Keratinocyte (primary cell): ENCODE measurements at regions not wholly inside any gene's neighbourhood (a gene's known extent, or its start where the extent isn't known, plus 50 kb on each side); places are given as distances from the start of the nearest gene placed in this dataset.

ENCODE experiments used
- DNase-seq: peaks from one replicate; pipeline ENCODE4 v3.0.0-alpha.2; 2011; ENCODE audit warnings: low read depth, missing footprints, low spot score
- FAIRE-seq: peaks from 2 replicates; lab custom pipeline; 2011; peaks lifted over from hg19 to GRCh38; lab: Jason Lieb, UNC
- H2AFZ ChIP-seq: 2 replicates; pipeline ENCODE4 v1.6.0; 2012; ENCODE audit warnings: low read length, control low read depth, inconsistent platforms; ENCODE audit not compliant: control insufficient read depth
- H3K27ac ChIP-seq: 2 replicates; pipeline ENCODE4 v1.5.1; 2011; ENCODE audit warnings: low read length; ENCODE audit not compliant: control insufficient read depth, insufficient read depth
- H3K27me3 ChIP-seq: 3 replicates; pipeline ENCODE4 v1.6.0; 2011; ENCODE audit warnings: low read length; ENCODE audit not compliant: control insufficient read depth, insufficient read depth; ENCODE audit errors: extremely low read depth
- H3K36me3 ChIP-seq, 2 experiments: 2 replicates in 1 of 2; 3 replicates in 1 of 2; pipeline ENCODE4 v1.5.1; 2011; ENCODE audit warnings: low read length in 2 of 2, mild to moderate bottlenecking in 1 of 2; ENCODE audit not compliant: control insufficient read depth in 2 of 2, insufficient read depth in 2 of 2; ENCODE audit errors: extremely low read depth in 1 of 2
- H3K4me1 ChIP-seq: 3 replicates; pipeline ENCODE4 v1.5.1; 2011; ENCODE audit warnings: low read length; ENCODE audit not compliant: control insufficient read depth, insufficient read depth; ENCODE audit errors: extremely low read depth
- H3K4me2 ChIP-seq: 3 replicates; pipeline ENCODE4 v1.6.0; 2011; ENCODE audit warnings: low read depth, low read length; ENCODE audit not compliant: control insufficient read depth, insufficient read depth; ENCODE audit errors: extremely low read depth
- H3K4me3 ChIP-seq, 3 experiments: fragments of 200-600 bp in 1 of 3; sonication (generic) in 1 of 3; 2 replicates in 2 of 3; 3 replicates in 1 of 3; pipeline ENCODE4 v1.5.1; 2011 to 2016; ENCODE audit warnings: low read length in 3 of 3, mild to moderate bottlenecking in 3 of 3, control low read depth in 2 of 3, inconsistent platforms in 1 of 3, low read depth in 1 of 3, mixed read lengths in 1 of 3, mixed run types in 1 of 3, moderate library complexity in 1 of 3; ENCODE audit not compliant: control insufficient read depth in 2 of 3, insufficient read depth in 2 of 3; ENCODE audit errors: extremely low read depth in 1 of 3
- H3K79me2 ChIP-seq: 2 replicates; pipeline ENCODE4 v1.6.0; 2012; ENCODE audit warnings: low read length; ENCODE audit not compliant: control insufficient read depth, insufficient read depth
- H3K9ac ChIP-seq: 3 replicates; pipeline ENCODE4 v1.6.0; 2011; ENCODE audit warnings: low read length; ENCODE audit not compliant: control insufficient read depth, insufficient read depth; ENCODE audit errors: extremely low read depth
- H3K9me1 ChIP-seq: 3 replicates; pipeline ENCODE4 v1.6.0; 2011; ENCODE audit warnings: low read length; ENCODE audit not compliant: control insufficient read depth, insufficient read depth; ENCODE audit errors: extremely low read depth
- H3K9me3 ChIP-seq: 2 replicates; pipeline ENCODE4 v1.5.1; 2012; ENCODE audit warnings: low read depth, low read length; ENCODE audit not compliant: control insufficient read depth
- H4K20me1 ChIP-seq: 3 replicates; pipeline ENCODE4 v1.6.0; 2011; ENCODE audit warnings: low read length; ENCODE audit not compliant: control insufficient read depth, insufficient read depth; ENCODE audit errors: extremely low read depth
- CTCF ChIP-seq, 3 experiments: IDR thresholded peaks in 1 of 3; conservative IDR thresholded peaks in 1 of 3; optimal IDR thresholded peaks in 1 of 3; 2 replicates in 2 of 3; 3 replicates in 1 of 3; pipeline versions ENCODE3 to v1.5.1; 2011; ENCODE audit warnings: low read length in 3 of 3, mild to moderate bottlenecking in 3 of 3, moderate library complexity in 2 of 3, control low read depth in 1 of 3, inconsistent platforms in 1 of 3; ENCODE audit not compliant: insufficient read depth in 2 of 3; ENCODE audit errors: extremely low read depth in 1 of 3
- EZH2 ChIP-seq: IDR thresholded peaks from one replicate; pipeline ENCODE4 v1.6.1; 2012; ENCODE audit warnings: inconsistent platforms, mild to moderate bottlenecking, low read length, moderate library complexity
- dilution Hi-C: fragments of 300-500 bp; cut with MboI; formaldehyde crosslinking; loops from one replicate; pipeline ENCODE4 v1.7.0; 2020; ENCODE audit warnings: low sequenced_read_pairs; ENCODE audit not compliant: extremely low pct_ligation_motif_present

GRCh38 chr2:145690183-145690778 is 1170.4 kb upstream of the ZEB2 start:
- DNase-seq (no peak), FAIRE-seq (no peak)
- Histone ChIP-seq H3K4me1 (peaks cover 7% of the 10 kb centered on the region), H2AFZ (no peak overlapping the region), H3K4me2 (no peak overlapping the region), H3K79me2 (no peaks in the 10 kb centered on the region), H3K9me3 (no peaks in the 10 kb centered on the region), H3K27me3 (no peaks in the 10 kb centered on the region), H3K4me3 (no peak overlapping the region), H3K9me1 (no peaks in the 10 kb centered on the region), H3K9ac (no peak overlapping the region), H4K20me1 (no peaks in the 10 kb centered on the region), H3K27ac (no peak overlapping the region), H3K36me3 (no peaks in the 10 kb centered on the region)
- dilution Hi-C loops = no loop called here
- TF ChIP-seq EZH2 (no peak), CTCF (optimal IDR thresholded peaks at IDR 0.05 in 1 of 3, IDR thresholded peaks at IDR 0.05 in 1 of 3, conservative IDR thresholded peaks at IDR 0.05 in 1 of 3; ENCODE audit: extremely low read depth in 1 of 3, insufficient read depth in 2 of 3, low read length in 3 of 3) (no peak)

DNA sequence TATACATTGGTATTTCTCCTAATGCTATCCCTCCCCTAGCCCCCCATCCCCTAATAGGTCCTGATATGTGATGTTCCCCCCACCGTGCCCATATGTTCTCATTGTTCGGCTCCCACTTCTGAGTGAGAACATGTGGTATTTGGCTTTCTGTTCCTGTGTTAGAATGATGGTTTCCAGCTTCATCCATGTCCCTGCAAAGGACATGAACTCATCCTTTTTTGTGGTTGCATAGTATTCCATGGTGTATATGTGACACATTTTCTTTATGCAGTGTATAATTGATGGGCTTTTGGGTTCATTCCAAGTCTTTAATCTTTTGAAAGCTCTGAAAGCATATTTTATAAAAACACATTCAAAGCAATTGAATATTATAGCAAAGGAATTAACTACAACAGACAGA is 1169.4 kb upstream of the ZEB2 start:
- dilution Hi-C loops = no loop called here
- peaks cover 7% of the 10 kb centered on the region for H3K4me1 ChIP-seq
- FAIRE-seq = no peak

More for the DNA sequence above, 1169.4 kb upstream of the ZEB2 start:
- Histone ChIP-seq H3K36me3 (no peaks in the 10 kb centered on the region), H4K20me1 (no peaks in the 10 kb centered on the region), H3K4me2 (no peak overlapping the region), H3K27ac (no peak overlapping the region), H3K9ac (no peak overlapping the region), H3K9me1 (no peaks in the 10 kb centered on the region), H3K79me2 (no peaks in the 10 kb centered on the region), H3K4me3 (no peak overlapping the region), H3K27me3 (no peaks in the 10 kb centered on the region), H3K9me3 (no peaks in the 10 kb centered on the region), H2AFZ (no peak overlapping the region)
- TF ChIP-seq EZH2 = no peak
- TF ChIP-seq CTCF (optimal IDR thresholded peaks at IDR 0.05 in 1 of 3, IDR thresholded peaks at IDR 0.05 in 1 of 3, conservative IDR thresholded peaks at IDR 0.05 in 1 of 3; ENCODE audit: extremely low read depth in 1 of 3, insufficient read depth in 2 of 3, low read length in 3 of 3) = no peak
- no peak for DNase-seq
